ENCODE measurements at regions not wholly inside any gene's neighbourhood (a gene's known extent, or its start where the extent isn't known, plus 50 kb on each side); places are given as distances from the start of the nearest gene placed in this dataset.

DNA sequence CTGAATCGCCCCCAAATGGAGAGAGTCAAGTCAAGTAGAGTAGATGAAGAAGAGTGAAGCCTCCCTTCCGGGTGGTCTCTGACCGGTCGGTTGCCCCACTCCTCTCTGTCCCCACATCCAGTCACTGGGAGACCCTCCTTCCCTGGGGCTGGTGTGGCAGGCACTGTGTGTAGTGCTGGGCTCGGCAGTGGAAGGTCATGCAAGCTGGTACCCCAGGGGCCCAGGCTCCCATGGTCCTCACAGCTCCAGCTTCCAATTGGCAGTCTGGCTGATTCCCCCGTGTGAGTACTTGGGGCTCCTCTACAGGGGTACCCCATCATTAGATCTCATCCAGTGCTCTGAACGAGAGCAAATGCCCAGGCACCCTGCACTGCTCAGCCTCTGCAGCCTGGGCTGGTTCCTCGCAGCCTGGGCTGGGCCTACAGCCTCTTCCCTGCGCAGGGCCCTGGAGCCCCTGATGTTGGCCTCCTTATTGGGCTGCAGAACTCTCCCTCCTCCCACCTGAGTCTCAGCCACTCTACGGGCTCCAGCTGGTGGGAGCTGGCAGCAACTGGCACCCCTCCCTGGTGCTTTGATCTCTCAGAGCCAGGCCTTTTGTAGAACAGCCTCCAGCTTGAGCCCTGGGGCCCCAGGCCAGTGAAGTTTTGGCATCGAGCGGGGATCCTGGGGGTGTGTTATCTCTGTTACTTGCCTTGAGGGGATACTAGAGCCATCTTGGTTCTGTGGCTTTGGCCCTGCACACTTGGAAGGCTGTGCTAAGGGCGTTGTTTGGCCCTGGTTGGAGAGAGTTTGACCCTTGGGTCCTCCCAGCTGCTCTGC lies 187.8 kb upstream of the HDAC4 start:
- Histone ChIP-seq H3K4me2 (ENCODE audit: extremely low read depth, insufficient read depth, low read length) (no peak overlapping the region), H3K9me3 (ENCODE audit: control insufficient read depth, insufficient read depth, low read depth, low read length) (peaks cover 2% of the 10 kb centered on the region), H3K9ac (ENCODE audit: insufficient read depth, low read length) (no peak overlapping the region), H2AFZ (ENCODE audit: low read length) (no peak overlapping the region), H3K79me2 (ENCODE audit: control insufficient read depth, insufficient read depth, low read length) (no peaks in the 10 kb centered on the region), H3K4me3 (replicated peaks in 1 of 4; ENCODE audit: control extremely low read depth in 1 of 4, insufficient read depth in 1 of 4, low read depth in 3 of 4, low read length in 4 of 4) (no peak overlapping the region), H3K4me1 (ENCODE audit: control insufficient read depth, extremely low read depth, insufficient read depth, low read length) (no peaks in the 10 kb centered on the region), H3K27me3 (ENCODE audit: control insufficient read depth, insufficient read depth, low read length) (no peaks in the 10 kb centered on the region), H4K20me1 (ENCODE audit: control insufficient read depth, extremely low read depth, insufficient read depth, low read length) (no peaks in the 10 kb centered on the region), H3K27ac (ENCODE audit: insufficient read depth, low read length) (no peak overlapping the region), H3K36me3 (ENCODE audit: control insufficient read depth, insufficient read depth, low read length) (no peaks in the 10 kb centered on the region)
- no peak for DNase-seq (ENCODE audit: low read depth in 2 of 2)
- TF ChIP-seq EZH2 (IDR thresholded peaks at IDR 0.05; ENCODE audit: low read length, missing control alignments) = no peak
- TF ChIP-seq, protein P1, sequence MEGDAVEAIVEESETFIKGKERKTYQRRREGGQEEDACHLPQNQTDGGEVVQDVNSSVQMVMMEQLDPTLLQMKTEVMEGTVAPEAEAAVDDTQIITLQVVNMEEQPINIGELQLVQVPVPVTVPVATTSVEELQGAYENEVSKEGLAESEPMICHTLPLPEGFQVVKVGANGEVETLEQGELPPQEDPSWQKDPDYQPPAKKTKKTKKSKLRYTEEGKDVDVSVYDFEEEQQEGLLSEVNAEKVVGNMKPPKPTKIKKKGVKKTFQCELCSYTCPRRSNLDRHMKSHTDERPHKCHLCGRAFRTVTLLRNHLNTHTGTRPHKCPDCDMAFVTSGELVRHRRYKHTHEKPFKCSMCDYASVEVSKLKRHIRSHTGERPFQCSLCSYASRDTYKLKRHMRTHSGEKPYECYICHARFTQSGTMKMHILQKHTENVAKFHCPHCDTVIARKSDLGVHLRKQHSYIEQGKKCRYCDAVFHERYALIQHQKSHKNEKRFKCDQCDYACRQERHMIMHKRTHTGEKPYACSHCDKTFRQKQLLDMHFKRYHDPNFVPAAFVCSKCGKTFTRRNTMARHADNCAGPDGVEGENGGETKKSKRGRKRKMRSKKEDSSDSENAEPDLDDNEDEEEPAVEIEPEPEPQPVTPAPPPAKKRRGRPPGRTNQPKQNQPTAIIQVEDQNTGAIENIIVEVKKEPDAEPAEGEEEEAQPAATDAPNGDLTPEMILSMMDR (conservative IDR thresholded peaks at IDR 0.05 in 1 of 2, IDR thresholded peaks at IDR 0.05 in 1 of 2; ENCODE audit: low read depth in 1 of 2, low read length in 2 of 2) = no peak

DNA sequence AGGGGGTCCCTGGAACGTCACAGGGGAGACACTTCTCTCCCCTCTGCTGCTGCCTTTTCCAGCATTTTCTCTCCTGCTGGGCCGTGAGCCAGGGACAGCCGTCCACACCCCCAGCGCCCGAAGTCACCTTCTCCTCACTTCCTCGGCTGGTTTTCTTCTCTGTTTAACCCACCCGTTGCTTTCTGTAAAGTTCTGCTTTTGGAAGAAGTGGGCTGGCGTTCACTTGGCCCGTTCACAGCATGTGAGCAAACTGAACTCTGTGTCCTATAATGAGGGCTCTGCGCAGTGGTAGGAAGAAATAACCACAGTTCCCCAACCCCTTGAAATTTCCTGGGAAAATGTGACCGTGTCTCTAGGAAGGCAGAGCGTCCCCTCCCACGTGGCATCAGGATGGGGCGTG lies 187.0 kb upstream of the HDAC4 start:
- TF ChIP-seq, protein P1 (conservative IDR thresholded peaks at IDR 0.05 in 1 of 2, IDR thresholded peaks at IDR 0.05 in 1 of 2; ENCODE audit: low read depth in 1 of 2, low read length in 2 of 2) = no peak
- TF ChIP-seq EZH2 (IDR thresholded peaks at IDR 0.05; ENCODE audit: low read length, missing control alignments) = no peak
- Histone ChIP-seq H3K36me3 (ENCODE audit: control insufficient read depth, insufficient read depth, low read length) (no peaks in the 10 kb centered on the region), H3K27me3 (ENCODE audit: control insufficient read depth, insufficient read depth, low read length) (no peaks in the 10 kb centered on the region), H4K20me1 (ENCODE audit: control insufficient read depth, extremely low read depth, insufficient read depth, low read length) (no peaks in the 10 kb centered on the region), H3K9me3 (ENCODE audit: control insufficient read depth, insufficient read depth, low read depth, low read length) (peaks cover 2% of the 10 kb centered on the region), H2AFZ (ENCODE audit: low read length) (no peak overlapping the region), H3K9ac (ENCODE audit: insufficient read depth, low read length) (no peak overlapping the region), H3K4me3 (replicated peaks in 1 of 4; ENCODE audit: control extremely low read depth in 1 of 4, insufficient read depth in 1 of 4, low read depth in 3 of 4, low read length in 4 of 4) (no peak overlapping the region), H3K4me2 (ENCODE audit: extremely low read depth, insufficient read depth, low read length) (no peak overlapping the region), H3K27ac (ENCODE audit: insufficient read depth, low read length) (no peak overlapping the region), H3K4me1 (ENCODE audit: control insufficient read depth, extremely low read depth, insufficient read depth, low read length) (no peaks in the 10 kb centered on the region), H3K79me2 (ENCODE audit: control insufficient read depth, insufficient read depth, low read length) (no peaks in the 10 kb centered on the region)
- no peak for DNase-seq (ENCODE audit: low read depth in 2 of 2)

DNA sequence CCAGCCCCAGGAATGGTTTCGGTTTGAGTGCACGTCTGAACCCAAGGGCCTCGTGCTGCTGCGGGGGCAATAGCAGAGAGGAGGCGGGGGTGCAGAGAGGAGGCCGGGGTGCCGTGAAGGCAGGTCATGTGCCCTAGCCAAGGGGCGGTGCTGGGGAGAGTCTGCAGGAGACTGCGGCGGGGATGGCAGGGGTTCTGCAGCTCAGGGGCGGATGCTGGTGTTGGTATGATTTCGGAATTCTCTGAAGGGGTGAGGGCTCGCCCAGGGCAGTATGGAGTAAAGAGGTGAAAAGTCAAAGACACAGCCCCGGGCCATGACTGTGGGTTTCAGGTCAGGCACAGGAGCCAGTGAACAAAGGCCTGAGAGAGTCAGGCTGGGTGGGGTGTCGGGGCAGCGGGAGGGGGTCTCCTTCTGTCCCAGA lies 186.5 kb upstream of the HDAC4 start:
- Histone ChIP-seq H3K27ac (ENCODE audit: insufficient read depth, low read length) (no peak overlapping the region), H3K36me3 (ENCODE audit: control insufficient read depth, insufficient read depth, low read length) (no peaks in the 10 kb centered on the region), H3K9ac (ENCODE audit: insufficient read depth, low read length) (no peak overlapping the region), H3K4me2 (ENCODE audit: extremely low read depth, insufficient read depth, low read length) (no peak overlapping the region), H3K27me3 (ENCODE audit: control insufficient read depth, insufficient read depth, low read length) (no peaks in the 10 kb centered on the region), H3K4me3 (replicated peaks in 1 of 4; ENCODE audit: control extremely low read depth in 1 of 4, insufficient read depth in 1 of 4, low read depth in 3 of 4, low read length in 4 of 4) (no peak overlapping the region), H3K9me3 (ENCODE audit: control insufficient read depth, insufficient read depth, low read depth, low read length) (peaks cover 2% of the 10 kb centered on the region), H4K20me1 (ENCODE audit: control insufficient read depth, extremely low read depth, insufficient read depth, low read length) (no peaks in the 10 kb centered on the region), H2AFZ (ENCODE audit: low read length) (no peak overlapping the region), H3K79me2 (ENCODE audit: control insufficient read depth, insufficient read depth, low read length) (no peaks in the 10 kb centered on the region), H3K4me1 (ENCODE audit: control insufficient read depth, extremely low read depth, insufficient read depth, low read length) (no peaks in the 10 kb centered on the region)
- no peak for DNase-seq (ENCODE audit: low read depth in 2 of 2)
- TF ChIP-seq EZH2 (IDR thresholded peaks at IDR 0.05; ENCODE audit: low read length, missing control alignments) = no peak
- TF ChIP-seq, protein P1 (conservative IDR thresholded peaks at IDR 0.05 in 1 of 2, IDR thresholded peaks at IDR 0.05 in 1 of 2; ENCODE audit: low read depth in 1 of 2, low read length in 2 of 2) = no peak
